NCI-H82 treated with DMSO at 0.1 percent for 48 hours (cell line): ENCODE measurements at regions not wholly inside any gene's neighbourhood (a gene's known extent, or its start where the extent isn't known, plus 50 kb on each side); places are given as distances from the start of the nearest gene placed in this dataset.

Experiments used
- DNase-seq: peaks from one replicate; lab custom pipeline; 2025; ENCODE audit not compliant: unreplicated experiment; lab: John Stamatoyannopoulos, UW

- DNase-seq = no peak
Observed at GRCh38 chr16:73713251-73713650, 583.4 kb upstream of the PSMD7 start.

- no peak for DNase-seq
Observed at GRCh38 chr16:73711406-73712080, 585.1 kb upstream of the PSMD7 start.

- DNase-seq = no peak
Observed at GRCh38 chr16:73710526-73710925, 586.1 kb upstream of the PSMD7 start.

GRCh38 chr16:73707863-73708262, 588.8 kb upstream of the PSMD7 start:
- DNase-seq = no peak

GRCh38 chr16:73703891-73704290, 592.7 kb upstream of the PSMD7 start:
- DNase-seq = no peak

GRCh38 chr16:73697336-73697735, 599.3 kb upstream of the PSMD7 start:
- no peak for DNase-seq

- no peak for DNase-seq
Observed at GRCh38 chr16:73692861-73693260, 603.8 kb upstream of the PSMD7 start.

GRCh38 chr16:73683804-73684203, 612.8 kb upstream of the PSMD7 start:
- DNase-seq = no peak

- no peak for DNase-seq
Observed at GRCh38 chr16:73672135-73672534, 624.2 kb upstream of the ZFHX3 start.

- DNase-seq = no peak
Observed at GRCh38 chr16:73670836-73671820, 623.2 kb upstream of the ZFHX3 start.

- DNase-seq = no peak
Observed at GRCh38 chr16:73669535-73670274, 621.8 kb upstream of the ZFHX3 start.

- DNase-seq = no peak
Observed at GRCh38 chr16:73663720-73664119, 615.8 kb upstream of the ZFHX3 start.

- no peak for DNase-seq
Observed at GRCh38 chr16:73636196-73636595, 588.3 kb upstream of the ZFHX3 start.

GRCh38 chr16:73629011-73629410, 581.1 kb upstream of the ZFHX3 start:
- DNase-seq = no peak

GRCh38 chr16:73617738-73618137, 569.8 kb upstream of the ZFHX3 start:
- DNase-seq = no peak

- no peak for DNase-seq
Observed at GRCh38 chr16:73616770-73617169, 568.8 kb upstream of the ZFHX3 start.

- no peak for DNase-seq
Observed at GRCh38 chr16:73616166-73616753, 568.3 kb upstream of the ZFHX3 start.

- DNase-seq = no peak
Observed at GRCh38 chr16:73615071-73615940, 567.4 kb upstream of the ZFHX3 start.

GRCh38 chr16:73614131-73614530, 566.2 kb upstream of the ZFHX3 start:
- no peak for DNase-seq

- DNase-seq = no peak
Observed at GRCh38 chr16:73610605-73611156, 562.8 kb upstream of the ZFHX3 start.
